Gastrocnemius medialis (tissue), 4 donors: ENCODE measurements at regions not wholly inside any gene's neighbourhood (a gene's known extent, or its start where the extent isn't known, plus 50 kb on each side); places are given as distances from the start of the nearest gene placed in this dataset.

Source experiments
- POLR2A ChIP-seq, 2 donors: fragments of 450-650 bp; IDR thresholded peaks; one replicate each; pipeline ENCODE4 v1.6.1; 2017; ENCODE audit warnings: antibody characterized with exemption in 2 of 2, mild to moderate bottlenecking in 2 of 2, moderate library complexity in 2 of 2
- TF ChIP-seq, protein P1 (sequence below), 5 experiments: fragments of 450-650 bp in 3 of 5; fragments of 200-600 bp in 2 of 5; sonication (generic) in 2 of 5; IDR thresholded peaks in 4 of 5; conservative IDR thresholded peaks in 1 of 5; 1 replicate in 4 of 5; 2 replicates in 1 of 5; pipeline ENCODE4 v1.5.1; 2016 to 2019; ENCODE audit warnings: antibody characterized with exemption in 5 of 5, mild to moderate bottlenecking in 3 of 5, moderate library complexity in 3 of 5

- TF ChIP-seq, protein P1, sequence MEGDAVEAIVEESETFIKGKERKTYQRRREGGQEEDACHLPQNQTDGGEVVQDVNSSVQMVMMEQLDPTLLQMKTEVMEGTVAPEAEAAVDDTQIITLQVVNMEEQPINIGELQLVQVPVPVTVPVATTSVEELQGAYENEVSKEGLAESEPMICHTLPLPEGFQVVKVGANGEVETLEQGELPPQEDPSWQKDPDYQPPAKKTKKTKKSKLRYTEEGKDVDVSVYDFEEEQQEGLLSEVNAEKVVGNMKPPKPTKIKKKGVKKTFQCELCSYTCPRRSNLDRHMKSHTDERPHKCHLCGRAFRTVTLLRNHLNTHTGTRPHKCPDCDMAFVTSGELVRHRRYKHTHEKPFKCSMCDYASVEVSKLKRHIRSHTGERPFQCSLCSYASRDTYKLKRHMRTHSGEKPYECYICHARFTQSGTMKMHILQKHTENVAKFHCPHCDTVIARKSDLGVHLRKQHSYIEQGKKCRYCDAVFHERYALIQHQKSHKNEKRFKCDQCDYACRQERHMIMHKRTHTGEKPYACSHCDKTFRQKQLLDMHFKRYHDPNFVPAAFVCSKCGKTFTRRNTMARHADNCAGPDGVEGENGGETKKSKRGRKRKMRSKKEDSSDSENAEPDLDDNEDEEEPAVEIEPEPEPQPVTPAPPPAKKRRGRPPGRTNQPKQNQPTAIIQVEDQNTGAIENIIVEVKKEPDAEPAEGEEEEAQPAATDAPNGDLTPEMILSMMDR (IDR thresholded peaks at IDR 0.05 in 4 of 5, conservative IDR thresholded peaks at IDR 0.05 in 1 of 5), result no peak
- TF ChIP-seq POLR2A (IDR thresholded peaks at IDR 0.05), result no peak
Measured at GRCh38 chr5:120225524-120225923, 238.6 kb upstream of the PRR16 start.
